HepG2 (cell line): ENCODE measurements at regions not wholly inside any gene's neighbourhood (a gene's known extent, or its start where the extent isn't known, plus 50 kb on each side); places are given as distances from the start of the nearest gene placed in this dataset.

Experiments used
- CCDC6 ChIP-seq: sonication (generic); formaldehyde crosslinking; IDR thresholded peaks from 2 replicates; pipeline ENCODE4 v1.8.1; 2022; ENCODE audit warnings: mild to moderate bottlenecking, missing genetic modification reagents, moderate library complexity
- CSRNP1 ChIP-seq: sonication (generic); formaldehyde crosslinking; IDR thresholded peaks from 2 replicates; pipeline ENCODE4 v1.8.1; 2023; ENCODE audit warnings: mild to moderate bottlenecking, missing genetic modification reagents
- E2F1 ChIP-seq: sonication (generic); formaldehyde crosslinking; IDR thresholded peaks from 2 replicates; pipeline ENCODE4 v1.5.0; 2020; ENCODE audit warnings: missing genetic modification reagents
- FOXP4 ChIP-seq: sonication (generic); formaldehyde crosslinking; IDR thresholded peaks from 2 replicates; pipeline ENCODE4 v1.4.0; 2020; ENCODE audit warnings: missing genetic modification reagents
- GTF2F1 ChIP-seq: fragments of 150-350 bp; IDR thresholded peaks from 2 replicates; pipeline ENCODE4 v1.6.1; 2014; ENCODE audit warnings: low read length
- HNF4A ChIP-seq: sonication (generic); formaldehyde crosslinking; IDR thresholded peaks from 2 replicates; pipeline ENCODE4 v1.4.0; 2020; ENCODE audit warnings: missing genetic modification reagents
- HOXA7 ChIP-seq: sonication (generic); formaldehyde crosslinking; IDR thresholded peaks from 2 replicates; pipeline ENCODE4 v1.8.1; 2022; ENCODE audit warnings: mild to moderate bottlenecking, missing genetic modification reagents, moderate library complexity
- MAFG ChIP-seq: sonication (generic); formaldehyde crosslinking; IDR thresholded peaks from 2 replicates; pipeline ENCODE4 v1.5.1; 2020; ENCODE audit warnings: mild to moderate bottlenecking, missing genetic modification reagents
- MTERF4 ChIP-seq: sonication (generic); formaldehyde crosslinking; IDR thresholded peaks from 2 replicates; pipeline ENCODE4 v1.8.0; 2023; ENCODE audit warnings: mild to moderate bottlenecking, missing genetic modification reagents
- MTF2 ChIP-seq: sonication (generic); formaldehyde crosslinking; IDR thresholded peaks from 2 replicates; pipeline ENCODE4 v1.5.0; 2020; ENCODE audit warnings: missing genetic modification reagents, borderline replicate concordance
- MXI1 ChIP-seq: IDR thresholded peaks from 3 replicates; pipeline ENCODE4 v1.6.1; 2012; ENCODE audit warnings: low read depth, low read length, inconsistent platforms, borderline replicate concordance
- RARA ChIP-seq: IDR thresholded peaks from 2 replicates; pipeline ENCODE4 v1.6.1; 2016; ENCODE audit warnings: missing genetic modification reagents, missing compliant biosample characterization
- RFX3 ChIP-seq: IDR thresholded peaks from 2 replicates; pipeline ENCODE4 v1.6.1; 2016; ENCODE audit warnings: missing biosample characterization, missing genetic modification reagents
- TEAD2 ChIP-seq: sonication (generic); formaldehyde crosslinking; IDR thresholded peaks from 2 replicates; pipeline ENCODE4 v1.9.0; 2021; ENCODE audit warnings: missing genetic modification reagents
- TEAD3 ChIP-seq: optimal IDR thresholded peaks from 2 replicates; pipeline ENCODE3; 2016; ENCODE audit warnings: borderline replicate concordance
- TERF1 ChIP-seq: sonication (generic); formaldehyde crosslinking; IDR thresholded peaks from 2 replicates; pipeline ENCODE4 v1.8.0; 2022; ENCODE audit warnings: mild to moderate bottlenecking, missing genetic modification reagents, moderate library complexity
- TRIM22 ChIP-seq: fragments of 450-650 bp; IDR thresholded peaks from 2 replicates; pipeline ENCODE4 v1.6.1; 2017
- ZBTB20 ChIP-seq: sonication (generic); formaldehyde crosslinking; IDR thresholded peaks from 2 replicates; pipeline ENCODE4 v1.8.1; 2023; ENCODE audit warnings: missing genetic modification reagents, low read depth, mild to moderate bottlenecking, borderline replicate concordance
- ZNF33A ChIP-seq: sonication (generic); formaldehyde crosslinking; IDR thresholded peaks from 2 replicates; pipeline ENCODE4 v1.5.1; 2020; ENCODE audit warnings: missing genetic modification reagents, mild to moderate bottlenecking, moderate library complexity, borderline replicate concordance
- ZNF468 ChIP-seq: sonication (generic); formaldehyde crosslinking; IDR thresholded peaks from 2 replicates; pipeline ENCODE4 v1.8.0; 2022; ENCODE audit warnings: mild to moderate bottlenecking, moderate library complexity, missing genetic modification reagents
- ZNF589 ChIP-seq: sonication (generic); formaldehyde crosslinking; conservative IDR thresholded peaks from 2 replicates; pipeline ENCODE4 v1.8.0; 2022; ENCODE audit warnings: mild to moderate bottlenecking, moderate library complexity, missing genetic modification reagents
- ZNF788 ChIP-seq: sonication (generic); formaldehyde crosslinking; IDR thresholded peaks from 2 replicates; pipeline ENCODE4 v1.5.0; 2020; ENCODE audit warnings: mild to moderate bottlenecking, missing genetic modification reagents, borderline replicate concordance

GRCh38 chr2:42954227-42954962 lies 162.0 kb upstream of the HAAO start (continued):
- TF ChIP-seq ZNF468 (CRISPR knock-in tag) (no peak), ZNF33A (CRISPR knock-in tag) (no peak), FOXP4 (CRISPR knock-in tag) (0 out of 2 replicates have a peak, but pooled peaks have one; percentile 8), RARA (CRISPR knock-in tag) (no peak), TEAD3 (CRISPR knock-in tag) (no peak), TRIM22 (no peak), ZNF589 (CRISPR knock-in tag) (no peak), E2F1 (no peak), ZNF788 (CRISPR knock-in tag) (no peak), MTF2 (CRISPR knock-in tag) (no peak), HNF4A (CRISPR knock-in tag) (no peak; the same call in none of the 2 replicates), MXI1 (no peak), CCDC6 (0 out of 2 replicates have a peak, but pooled peaks have one; percentile 33), MTERF4 (CRISPR knock-in tag) (0 out of 2 replicates have a peak, but pooled peaks have one; percentile 82), HOXA7 (CRISPR knock-in tag) (no peak), CSRNP1 (CRISPR knock-in tag) (no peak), TERF1 (CRISPR knock-in tag) (no peak), GTF2F1 (no peak), RFX3 (CRISPR knock-in tag) (no peak), ZBTB20 (CRISPR knock-in tag) (no peak), MAFG (no peak), TEAD2 (CRISPR knock-in tag) (no peak)
